ENCODE measurements at regions not wholly inside any gene's neighbourhood (a gene's known extent, or its start where the extent isn't known, plus 50 kb on each side); places are given as distances from the start of the nearest gene placed in this dataset.
"Not testable (repeated sequence)": the region's sequence is repeated elsewhere in the genome, so short reads cannot be mapped to it uniquely, and the experiment has no call there.

DNA sequence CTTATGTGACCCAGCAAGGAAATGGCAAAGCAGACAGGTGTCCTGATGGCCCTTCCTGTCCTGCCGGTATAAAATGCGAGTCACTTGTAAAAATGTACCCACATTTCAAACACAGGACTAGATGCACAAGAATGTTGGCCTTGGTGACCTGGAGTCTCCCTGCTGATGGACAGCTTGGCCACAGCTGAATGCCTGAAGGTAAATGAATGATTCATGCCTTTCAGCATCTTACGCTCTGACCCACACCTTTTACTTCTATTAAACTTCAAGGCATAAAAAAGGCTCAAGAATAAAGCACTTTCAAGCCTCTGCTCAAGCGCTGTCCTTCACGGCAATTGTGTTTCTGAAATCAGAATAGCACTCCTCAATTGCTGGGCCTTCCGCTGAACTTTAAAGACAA is 228.0 kb upstream of the SLCO3A1 start:
- DNase-seq: no peak

DNA sequence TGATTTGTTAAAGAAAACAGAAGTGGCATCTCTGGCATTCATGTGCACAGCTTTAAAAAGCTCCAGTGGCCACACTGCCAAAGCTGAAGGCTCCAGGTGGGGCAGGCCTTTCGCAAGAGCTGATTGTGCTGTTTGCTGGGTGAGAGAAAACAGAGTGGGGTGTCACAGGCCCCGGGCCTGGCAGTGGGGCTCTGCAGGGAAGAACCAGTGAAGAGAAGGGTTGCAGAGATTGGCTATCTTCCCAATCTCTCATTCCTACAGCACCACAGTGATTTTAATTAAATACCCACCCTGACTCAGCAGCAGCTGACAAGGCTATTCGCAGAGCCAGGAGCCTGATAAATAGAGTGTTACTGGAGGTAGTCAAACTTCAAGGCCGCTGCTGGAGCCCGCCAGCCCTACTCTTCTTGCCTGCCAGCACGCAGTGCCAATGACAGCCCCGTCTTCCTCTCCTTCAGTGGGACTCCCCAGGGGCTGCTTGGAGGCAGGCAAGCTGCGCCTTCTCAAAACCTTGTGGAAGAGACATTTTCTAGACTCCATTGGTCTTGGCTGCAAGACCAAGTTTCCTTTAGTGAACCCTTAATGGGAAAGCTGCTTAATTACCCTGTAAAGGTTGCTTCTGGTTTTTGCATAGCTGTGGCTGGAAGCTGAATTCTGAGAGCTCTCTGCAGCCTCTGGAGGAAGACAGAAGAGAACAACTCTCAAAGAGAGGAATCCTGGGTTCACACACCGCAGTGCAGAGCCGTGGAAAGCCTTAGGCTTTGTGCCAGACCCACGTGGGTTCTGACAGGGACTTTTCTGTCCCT is 225.8 kb upstream of the SLCO3A1 start:
- no peak for DNase-seq

DNA sequence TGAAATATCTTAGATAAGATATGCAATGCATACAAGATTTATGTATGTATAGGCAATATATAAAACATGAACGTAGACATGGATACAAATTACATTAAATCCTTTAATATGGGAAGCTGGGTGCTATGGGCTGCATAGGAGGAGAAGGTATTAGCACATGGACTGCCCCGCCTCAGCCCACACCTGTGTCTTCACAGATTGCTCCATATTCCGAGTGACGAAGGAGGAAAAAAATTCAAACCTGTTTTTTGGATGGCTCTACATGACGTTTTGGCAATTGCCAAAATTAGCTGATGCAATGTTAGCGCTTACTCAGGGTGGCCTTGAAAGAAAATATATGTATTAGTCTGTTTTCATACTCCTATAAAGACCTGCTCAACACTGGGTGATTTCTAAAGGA is 223.4 kb upstream of the SLCO3A1 start:
- DNase-seq: no peak

DNA sequence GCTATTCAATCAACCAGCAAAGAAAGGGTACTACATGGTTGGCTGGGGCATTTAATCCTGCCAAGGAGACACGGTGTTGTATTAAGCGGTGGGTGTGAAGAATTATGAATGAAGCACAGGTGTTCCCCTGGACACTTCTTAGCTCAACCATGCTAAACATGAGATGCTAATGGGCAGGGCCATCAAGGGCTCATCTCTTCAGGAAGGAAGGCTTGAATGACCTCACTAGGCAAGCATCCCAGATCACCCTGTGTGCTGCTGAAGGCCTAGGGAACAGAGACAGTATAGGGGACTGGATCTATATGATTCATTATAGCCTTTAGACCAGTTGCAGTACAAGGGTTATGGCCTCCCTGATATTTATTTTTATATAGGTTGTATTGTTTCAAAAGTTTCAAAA is 221.3 kb upstream of the SLCO3A1 start:
- DNase-seq: no peak

DNA sequence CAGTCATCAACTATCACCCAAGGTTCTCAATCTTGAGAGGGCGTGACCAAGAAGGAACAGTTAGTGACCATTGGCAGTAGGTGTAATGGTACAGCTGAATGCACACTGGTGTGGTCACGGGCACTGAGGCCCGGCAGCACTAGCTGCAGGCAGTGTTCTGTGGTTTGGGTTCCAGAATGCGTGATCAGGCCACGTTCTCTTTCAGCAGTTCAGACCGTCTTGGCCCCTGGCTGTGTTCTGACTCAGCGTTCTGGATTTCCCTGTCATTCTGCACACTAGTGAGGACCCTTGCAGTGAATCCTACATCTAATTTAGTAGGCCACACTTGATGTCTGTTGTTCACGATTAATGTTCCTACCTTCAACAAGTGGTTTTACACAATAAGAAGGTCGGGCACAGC is 220.5 kb upstream of the SLCO3A1 start:
- DNase-seq: no peak

DNA sequence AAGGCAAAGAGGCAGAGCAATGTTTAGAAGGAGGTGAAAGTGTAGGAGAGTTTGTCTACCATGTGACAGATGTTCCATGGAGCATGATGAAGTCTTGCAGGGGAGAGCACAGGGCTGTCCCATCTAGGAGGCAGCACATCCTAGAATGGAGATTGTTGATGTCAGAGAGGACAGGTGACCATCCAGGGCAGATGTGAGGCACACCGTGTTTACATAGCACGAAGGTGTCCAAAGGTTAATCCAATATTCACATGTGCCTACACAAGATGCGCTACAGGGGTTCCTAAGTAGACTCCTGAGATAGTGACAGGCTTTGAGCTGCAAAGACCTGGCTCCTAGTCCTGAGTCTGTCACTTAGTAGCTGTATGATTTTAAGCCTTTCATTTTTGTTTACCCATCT is 219.3 kb upstream of the SLCO3A1 start:
- no peak for DNase-seq

DNA sequence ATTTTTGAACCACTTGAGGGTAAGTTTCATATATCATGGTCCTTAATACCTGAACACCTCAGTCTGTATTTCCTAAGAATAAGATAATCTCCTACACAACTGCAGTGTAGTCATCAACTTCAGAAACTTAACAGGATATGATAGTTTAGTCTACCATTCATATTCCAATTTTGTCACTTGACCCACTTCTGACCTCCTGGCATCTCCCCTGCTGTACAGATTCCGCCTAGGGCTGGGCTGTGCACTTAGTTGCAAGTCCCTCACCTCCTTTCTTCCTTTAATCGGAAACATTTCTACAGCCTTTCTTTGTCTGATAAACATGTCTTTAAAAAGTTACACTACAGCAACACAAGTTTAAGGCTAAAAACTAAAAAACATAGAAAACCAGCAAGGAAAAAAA is 218.4 kb upstream of the SLCO3A1 start:
- no peak for DNase-seq

DNA sequence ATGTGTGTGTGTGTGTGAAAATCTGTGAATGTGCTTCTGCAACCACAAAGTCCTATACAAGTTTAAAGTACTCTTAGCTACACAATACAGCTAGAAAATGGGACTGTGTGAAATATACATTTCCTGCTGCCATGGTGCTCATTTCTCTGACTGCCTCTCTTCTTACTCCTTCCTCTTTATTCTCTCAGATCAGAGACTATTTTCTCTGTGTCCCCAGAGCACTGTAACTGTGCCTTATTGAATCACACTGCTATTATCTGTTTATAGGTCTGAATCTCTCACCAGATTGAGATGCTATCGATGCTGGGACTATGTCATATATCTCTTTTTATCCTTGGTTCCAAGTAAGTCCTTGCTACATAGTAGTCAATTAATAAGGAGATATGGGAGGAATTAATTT is 217.9 kb upstream of the SLCO3A1 start:
- no peak for DNase-seq

DNA sequence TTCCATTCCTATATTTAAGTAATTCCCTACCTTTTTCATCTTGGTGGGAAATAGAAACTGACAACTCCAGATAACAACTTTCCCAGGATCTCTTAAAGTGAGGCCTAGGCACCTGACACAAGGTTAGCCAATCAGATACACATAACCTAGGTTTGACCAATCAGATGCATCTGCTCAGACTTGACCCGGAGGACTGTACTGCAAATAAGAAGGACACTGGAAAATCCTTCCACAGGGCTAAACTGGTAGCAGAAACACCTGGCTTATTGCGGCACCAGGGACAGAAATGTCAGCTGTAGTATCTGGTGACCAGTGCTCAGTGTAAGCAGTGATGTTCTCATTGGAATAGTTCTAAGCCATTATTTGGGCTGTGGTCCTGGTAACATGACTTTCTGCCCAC is 204.5 kb upstream of the SLCO3A1 start:
- DNase-seq: no peak

DNA sequence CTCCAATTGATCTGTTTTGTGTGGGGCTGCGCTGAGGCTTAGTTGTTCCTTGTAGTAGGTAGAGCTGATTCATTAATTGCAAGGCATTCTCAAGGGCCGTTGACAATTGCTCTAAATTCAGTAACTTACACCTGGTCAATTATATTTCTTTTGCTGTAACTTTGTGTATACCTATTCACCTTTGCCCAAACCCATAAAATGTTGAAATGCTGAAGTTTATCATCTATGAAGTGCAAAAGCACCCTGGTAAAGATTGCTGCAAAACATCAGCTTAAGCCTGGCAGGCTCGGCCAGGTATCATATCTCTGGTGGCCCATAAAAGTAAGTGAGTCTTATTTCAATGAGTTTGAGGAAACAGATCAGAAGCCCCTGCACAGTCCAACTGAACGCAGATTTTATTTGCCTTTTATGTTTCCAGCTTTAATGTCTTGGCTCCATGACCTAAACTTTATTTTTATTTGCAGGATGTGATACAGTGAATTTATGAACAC is 203.6 kb upstream of the SLCO3A1 start:
- no peak for DNase-seq

DNA sequence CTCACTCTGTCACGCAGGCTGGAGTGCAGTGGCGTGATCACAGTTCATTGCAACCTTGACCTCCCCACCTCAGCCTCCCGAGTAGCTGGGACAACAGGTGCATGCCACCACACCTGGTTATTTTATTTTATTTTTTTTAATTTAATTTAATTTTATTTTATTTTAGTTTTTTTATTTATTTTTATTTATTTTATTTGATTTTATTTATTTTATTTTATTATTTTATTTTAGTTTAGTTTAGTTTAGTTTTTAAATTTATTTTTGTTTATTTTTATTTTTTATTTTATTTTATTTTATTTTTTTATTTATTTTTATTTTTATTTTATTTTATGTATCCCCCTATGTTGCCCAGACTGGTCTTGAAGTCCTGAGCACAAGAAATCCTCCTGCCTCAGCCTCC is 202.3 kb upstream of the SLCO3A1 start:
- DNase-seq: no peak

DNA sequence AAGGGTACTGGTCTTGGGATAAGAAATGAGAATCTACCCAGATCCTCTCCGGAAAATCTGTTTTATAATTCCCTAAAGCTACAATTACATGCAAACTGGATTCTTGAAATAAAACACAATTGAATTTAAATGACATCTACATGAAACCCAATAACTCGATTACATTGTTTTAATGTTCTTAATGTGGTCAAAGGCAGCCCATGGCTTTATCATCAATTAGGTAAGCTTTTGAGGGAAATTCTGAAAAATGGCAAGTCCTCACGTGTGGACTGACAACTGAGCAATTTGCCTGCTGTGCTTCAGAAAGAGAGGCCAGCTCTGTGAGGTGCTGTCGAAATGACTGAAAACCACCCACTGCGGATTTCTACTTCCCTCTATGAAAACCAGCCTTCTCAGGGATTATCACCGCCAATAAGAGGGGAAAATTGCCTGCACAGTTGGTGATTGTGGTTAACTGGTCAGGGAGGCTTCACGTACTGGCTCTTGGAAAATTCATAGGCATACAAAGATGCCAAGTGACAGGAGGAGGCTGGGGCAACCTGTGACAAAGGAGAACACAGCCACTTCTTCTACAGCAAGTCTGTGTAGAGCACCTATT is 200.8 kb upstream of the SLCO3A1 start:
- no peak for DNase-seq

DNA sequence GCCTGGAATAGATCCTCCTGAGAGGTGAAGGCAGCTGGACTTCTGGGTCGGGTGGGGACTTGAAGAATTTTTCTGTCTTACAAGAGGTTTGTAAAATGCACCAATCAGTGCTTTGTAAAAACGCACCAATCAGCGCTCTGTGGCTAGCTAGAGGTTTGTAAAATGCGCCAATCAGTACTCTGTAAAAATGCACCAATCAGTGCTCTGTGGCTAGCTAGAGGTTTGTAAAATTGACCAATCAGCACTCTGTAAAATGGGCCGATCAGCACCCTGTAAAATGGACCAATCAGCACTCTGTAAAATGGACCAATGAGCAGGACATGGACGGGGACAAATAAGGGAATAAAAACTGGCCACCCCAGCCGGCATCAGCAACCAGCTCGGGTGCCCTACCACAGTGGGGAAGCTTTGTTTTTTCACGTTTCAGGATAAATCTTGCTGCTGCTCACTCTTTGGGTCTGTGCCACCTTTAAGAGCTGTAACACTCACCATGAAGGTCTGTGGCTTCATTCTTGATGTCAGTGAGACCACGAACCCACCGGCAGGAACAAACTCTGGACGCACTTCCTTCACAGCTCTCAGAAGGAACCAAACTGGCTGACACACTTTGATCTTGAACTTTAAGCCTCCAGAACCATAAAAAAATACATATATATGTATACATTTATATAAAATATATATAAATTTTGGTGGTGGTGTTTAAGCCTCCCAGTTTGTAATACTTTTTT is 197.8 kb upstream of the SLCO3A1 start:
- not testable (repeated sequence) for DNase-seq

DNA sequence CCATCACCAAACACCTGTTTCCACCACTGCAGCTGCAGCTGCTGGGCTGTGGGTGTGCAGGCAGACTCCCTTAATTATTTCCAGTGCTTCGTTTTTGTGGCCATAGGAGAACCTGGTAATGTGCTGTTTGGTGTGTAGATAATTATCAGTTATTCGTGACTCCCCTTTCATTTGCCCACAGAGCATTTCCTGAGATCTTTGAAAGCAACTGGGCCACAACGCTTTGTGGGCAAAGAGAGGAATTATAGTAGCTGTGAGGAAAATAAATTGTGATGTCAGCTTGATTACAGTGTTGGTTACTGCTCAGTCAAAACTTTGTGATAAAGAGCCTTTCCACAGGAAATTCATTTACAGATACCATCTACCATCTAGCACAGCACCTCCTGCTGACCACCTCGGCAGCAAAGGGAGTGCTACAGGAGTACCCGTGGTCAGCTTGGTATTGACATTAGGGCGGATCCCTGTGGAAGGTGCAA is 193.3 kb upstream of the SLCO3A1 start:
- no peak for DNase-seq

DNA sequence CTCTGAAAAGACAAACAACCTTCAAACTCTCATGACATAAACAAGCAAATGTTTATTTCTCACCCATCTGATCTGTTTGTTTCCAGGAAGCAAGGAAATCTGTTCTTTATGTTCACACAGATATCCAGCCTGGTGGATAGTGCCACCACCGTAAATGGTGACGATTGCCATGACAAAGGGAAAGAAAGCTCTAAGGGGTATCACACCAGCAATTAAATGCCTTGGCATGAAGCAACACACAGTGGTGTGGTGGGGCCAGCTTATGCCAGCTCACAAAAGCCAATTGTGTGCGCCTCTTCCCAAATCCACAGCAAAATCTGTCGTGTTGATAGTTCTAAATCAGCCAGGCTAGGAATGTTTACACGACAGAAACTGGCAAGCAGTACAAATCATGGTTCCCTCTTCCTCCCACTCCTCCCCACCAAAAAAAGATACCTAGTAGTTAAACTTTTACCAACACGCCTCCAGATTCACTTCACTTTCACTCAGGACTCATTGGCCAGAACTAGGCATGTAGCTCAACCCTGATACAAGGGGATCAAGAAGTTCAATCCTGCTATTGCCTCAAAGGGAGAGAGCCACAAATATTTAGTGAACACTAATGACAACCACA is 189.2 kb upstream of the SLCO3A1 start:
- DNase-seq: no peak

DNA sequence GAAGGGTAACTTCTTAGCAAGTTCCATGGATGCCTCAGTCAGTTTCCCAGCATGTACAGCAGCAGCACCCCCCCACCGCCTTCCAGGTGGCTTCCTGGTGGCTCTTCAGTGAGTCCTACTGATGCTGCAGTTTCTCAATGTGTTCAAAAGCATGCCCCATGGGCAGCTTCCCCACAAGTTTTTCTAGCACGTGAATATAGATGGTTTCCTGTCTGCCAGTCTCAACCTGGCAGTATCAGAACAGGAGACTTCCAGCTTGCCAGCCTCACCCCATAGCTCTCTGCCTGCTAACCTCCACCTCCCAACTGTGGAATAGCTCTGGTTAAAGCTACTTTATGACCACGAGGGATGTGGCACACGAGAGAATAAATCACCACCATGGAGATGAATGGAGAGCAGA is 188.3 kb upstream of the SLCO3A1 start:
- no peak for DNase-seq

DNA sequence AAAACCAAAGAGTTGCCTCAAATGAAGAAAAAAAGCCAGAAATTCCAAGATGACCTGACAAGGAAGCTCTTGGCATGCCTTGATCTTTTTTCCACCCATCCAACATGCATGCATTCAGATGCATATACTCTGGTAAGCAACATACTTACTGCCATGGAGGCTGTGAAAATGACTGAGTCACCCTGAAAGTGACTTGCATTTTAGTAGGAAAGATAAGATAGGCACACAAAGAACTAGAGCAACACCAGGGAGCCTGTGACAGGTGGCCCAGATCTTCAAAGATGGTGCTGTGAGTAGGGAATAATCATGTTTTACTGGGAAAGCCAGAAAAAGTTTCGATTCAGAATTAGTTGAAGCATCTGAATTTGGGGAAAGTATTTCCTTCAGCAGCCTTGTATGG is 185.1 kb upstream of the SLCO3A1 start:
- DNase-seq: no peak

DNA sequence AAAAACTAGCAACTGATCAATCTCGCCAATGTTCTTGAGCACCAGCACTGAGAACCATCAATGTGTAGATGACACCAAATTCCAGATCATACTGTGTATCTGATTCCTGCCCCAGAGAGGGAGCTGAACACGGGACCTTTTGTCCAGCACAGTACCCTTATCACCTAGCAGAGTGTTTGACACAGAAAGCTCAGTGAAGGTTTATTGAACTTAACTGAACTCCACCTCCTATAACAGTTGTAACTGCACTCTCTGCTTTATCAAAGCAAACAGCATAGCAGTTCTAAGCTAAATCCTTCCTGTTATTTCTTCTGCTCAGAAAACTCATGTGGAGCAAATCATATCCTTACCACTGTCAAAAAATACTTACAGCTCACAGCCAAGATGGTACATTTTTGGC is 183.4 kb upstream of the SLCO3A1 start:
- DNase-seq: no peak

DNA sequence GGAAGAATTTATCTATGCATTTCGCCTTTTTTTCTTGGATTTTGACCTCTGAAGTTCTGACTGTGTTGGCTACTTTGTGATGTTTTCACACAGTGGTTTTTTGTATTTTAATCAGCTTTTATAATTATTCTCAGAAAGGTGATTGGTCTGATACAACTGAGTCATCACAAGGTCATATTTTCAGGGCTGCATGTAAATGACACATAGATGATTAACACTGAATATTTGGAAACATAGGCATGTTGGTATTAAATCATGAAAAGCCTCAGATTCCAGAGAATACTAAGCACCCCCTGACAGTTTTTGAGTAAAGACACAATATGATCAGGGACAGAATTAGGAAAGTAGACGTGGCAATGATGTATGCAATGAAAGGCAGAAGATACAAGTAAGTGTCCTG is 175.5 kb upstream of the SLCO3A1 start:
- DNase-seq: no peak

DNA sequence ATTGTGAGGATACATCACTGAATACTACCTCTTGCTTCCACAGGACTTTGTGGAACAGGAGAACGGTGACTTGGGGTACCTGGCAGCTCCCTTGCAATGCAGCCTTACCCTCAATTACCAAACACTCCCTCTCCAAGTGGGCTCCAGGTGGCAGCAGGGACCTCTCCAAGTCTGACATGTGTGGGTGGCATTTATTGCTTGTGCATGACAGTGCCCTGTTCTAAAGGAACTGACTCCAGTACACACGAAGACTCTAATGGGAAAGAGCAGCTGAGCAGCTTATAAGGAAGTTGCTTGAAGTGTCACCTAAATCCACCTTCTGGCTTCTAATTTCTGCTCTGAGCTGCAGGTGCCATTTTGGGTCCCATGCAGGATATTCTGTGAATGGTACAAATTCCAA is 174.1 kb upstream of the SLCO3A1 start:
- DNase-seq: no peak

DNA sequence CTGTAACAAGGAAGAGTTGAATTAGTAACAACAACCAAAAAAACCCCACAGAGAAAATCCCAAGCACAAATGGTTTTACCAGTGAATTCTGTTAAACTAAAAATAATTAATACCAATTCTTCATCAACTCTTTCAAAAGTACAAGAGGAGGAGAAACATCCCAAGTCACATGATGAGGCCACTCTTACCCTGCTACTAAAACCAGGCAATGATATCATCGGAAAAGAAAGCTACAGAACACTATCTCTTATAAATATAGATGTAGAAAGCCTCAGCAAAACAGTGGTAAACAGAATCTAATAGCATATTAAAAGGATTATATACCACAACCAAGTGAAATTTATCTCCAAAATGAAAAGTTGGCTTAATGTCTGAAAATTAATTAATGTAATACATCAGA is 168.1 kb upstream of the SLCO3A1 start:
- DNase-seq: no peak

DNA sequence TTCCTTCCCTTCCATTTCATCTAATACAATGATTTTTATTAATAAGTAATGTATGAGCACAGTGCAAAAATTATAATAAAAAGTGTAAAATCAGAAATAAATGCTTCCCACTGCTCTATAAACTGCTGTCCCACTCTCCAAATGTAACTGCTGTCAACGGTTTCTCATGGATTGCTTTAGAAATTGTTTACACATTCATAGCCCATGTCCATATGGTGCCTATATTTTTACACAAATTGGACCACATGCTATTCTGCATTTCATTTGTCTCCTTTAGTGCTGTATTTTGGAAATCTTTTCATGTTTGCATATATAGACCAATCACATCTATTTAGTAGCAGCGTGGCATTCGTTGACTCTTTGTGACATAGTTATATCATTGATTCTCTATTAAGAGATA is 164.7 kb upstream of the SLCO3A1 start:
- DNase-seq: no peak

DNA sequence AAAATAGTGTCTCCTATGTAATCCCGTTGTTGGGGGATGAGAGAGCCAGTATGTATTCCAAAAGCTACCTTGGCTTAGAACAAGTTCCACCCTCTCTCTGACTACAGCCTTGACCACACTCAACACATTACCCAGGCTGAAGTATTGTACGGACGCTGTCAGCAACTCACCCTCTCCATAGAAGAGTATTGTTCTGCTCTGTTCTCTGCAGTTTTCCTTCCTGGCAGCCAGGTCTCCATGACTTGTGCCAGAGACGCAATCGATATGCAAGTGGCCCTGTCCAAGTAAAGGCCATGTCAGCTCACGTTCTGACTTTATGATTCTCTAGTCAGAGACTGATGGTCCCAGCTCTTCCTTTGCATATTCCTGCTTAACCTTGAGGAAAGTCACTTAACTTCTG is 164.1 kb upstream of the SLCO3A1 start:
- DNase-seq: no peak

DNA sequence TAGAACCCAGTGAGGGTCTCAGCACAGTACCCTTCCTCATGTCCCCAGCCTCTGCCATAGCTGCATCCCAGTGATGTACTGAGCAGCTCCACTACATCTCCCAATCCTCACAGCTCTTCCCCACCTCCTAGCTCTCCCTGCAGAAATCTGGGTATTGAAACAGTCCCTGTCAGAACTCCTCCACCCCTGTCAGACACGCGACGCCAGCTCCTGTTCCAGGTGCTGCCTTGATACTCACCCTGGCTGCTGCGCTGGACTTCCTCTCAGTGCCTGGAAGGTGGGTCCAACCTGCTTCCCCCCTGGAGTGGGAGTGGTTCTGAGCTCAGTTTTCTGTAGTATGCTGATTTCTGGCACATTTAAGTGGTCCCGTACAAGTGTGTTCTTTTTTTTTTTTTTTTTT is 160.9 kb upstream of the SLCO3A1 start:
- no peak for DNase-seq

All from activated T-cell treated with anti-CD3 and anti-CD28 coated beads for 4 hours (primary cell).